Ovary (tissue), 7 donors: ENCODE measurements at regions not wholly inside any gene's neighbourhood (a gene's known extent, or its start where the extent isn't known, plus 50 kb on each side); places are given as distances from the start of the nearest gene placed in this dataset.

Experiments used
- DNase-seq, 5 donors: peaks; one replicate each; pipeline ENCODE4 v3.0.0-alpha.2; 2019 to 2020
- H3K27ac ChIP-seq, 2 donors: fragments of 200-600 bp; one replicate each; pipeline versions ENCODE4 v1.5.1 to v1.8.0; 2019 to 2022
- H3K27me3 ChIP-seq: fragments of 200-600 bp; one replicate; pipeline ENCODE4 v1.8.0; 2022
- H3K36me3 ChIP-seq: fragments of 200-600 bp; sonication (generic); one replicate; pipeline ENCODE4 v1.5.1; 2019
- H3K4me1 ChIP-seq: one replicate; pipeline ENCODE4 v1.8.1; 2013; ENCODE audit warnings: mild to moderate bottlenecking, moderate library complexity; ENCODE audit not compliant: insufficient read depth
- H3K4me3 ChIP-seq: fragments of 200-600 bp; sonication (generic); one replicate; pipeline ENCODE4 v1.5.1; 2017
- H3K9me3 ChIP-seq, 2 donors: fragments of 200-600 bp in 1 of 2; sonication (generic) in 1 of 2; one replicate each; pipeline versions ENCODE4 v1.5.1 to v1.8.1; 2013 to 2019; ENCODE audit warnings: mild to moderate bottlenecking in 1 of 2, moderate library complexity in 1 of 2
- CTCF ChIP-seq, 3 donors: fragments of 450-650 bp in 2 of 3; fragments of 200-600 bp in 1 of 3; IDR thresholded peaks; one replicate each; pipeline versions ENCODE4 v1.5.1 to v1.8.0; 2016 to 2022; ENCODE audit warnings: antibody characterized with exemption in 3 of 3, mild to moderate bottlenecking in 1 of 3
- EP300 ChIP-seq: sonication (generic); formaldehyde crosslinking; IDR thresholded peaks from one replicate; pipeline ENCODE4 v1.6.1; 2017; ENCODE audit warnings: antibody characterized with exemption
- POLR2A ChIP-seq: fragments of 450-650 bp; IDR thresholded peaks from one replicate; pipeline ENCODE4 v1.6.1; 2017; ENCODE audit warnings: antibody characterized with exemption, mild to moderate bottlenecking, moderate library complexity
- WGBS, 3 donors: extraction: QIAGEN DNeasy Blood & Tissue Kit in 1 of 3; methylation state at CpG; one replicate each; pipeline versions ENCODE4 v1.1.5 to v1.1.7; 2013 to 2017; 5-methylcytosine and 5-hydroxymethylcytosine counted together
- intact Hi-C, 4 donors: fragments of 100-400 bp; cut with DNase I; formaldehyde crosslinking; loops; one replicate each; pipeline versions ENCODE4 v1.11.0 to v1.15.1; 2022 to 2023
- donor health status: DM: no; HTN: no; CAD: no; lungs with moderate emphysema.
- donor health status: DM: no; HTN: no; CAD: no.
- donor health status: Bipolar disorder and iron deficiency.
- donor health status: DM: no; HTN: no; CAD: no.
- donor health status: DM: yes; HTN: yes; CAD: no.

GRCh38 chr15:29944925-29945324 is 122.7 kb upstream of the TJP1 start:
- Histone ChIP-seq H3K9me3 (no peaks in the 10 kb centered on the region), H3K27me3 (no peaks in the 10 kb centered on the region), H3K4me1 (no peaks in the 10 kb centered on the region), H3K4me3 (no peak overlapping the region), H3K36me3 (no peaks in the 10 kb centered on the region), H3K27ac (no peak overlapping the region)
- intact Hi-C loops: no loop called here
- 65 to 67% (median 66%) methylated on average over 2 of the region's 2 CpGs for WGBS, 3 donors
- no peak for DNase-seq
- no peak for TF ChIP-seq CTCF (IDR thresholded peaks at IDR 0.05)
- TF ChIP-seq POLR2A: no peak
- no peak for TF ChIP-seq EP300

- no peak overlapping the region for H3K27ac ChIP-seq
- TF ChIP-seq CTCF (IDR thresholded peaks at IDR 0.05): no peak
- TF ChIP-seq EP300: no peak
- TF ChIP-seq POLR2A: no peak
- H3K27me3 ChIP-seq: no peaks in the 10 kb centered on the region
- no peaks in the 10 kb centered on the region for H3K36me3 ChIP-seq
- no peak overlapping the region for H3K4me3 ChIP-seq
- 45 to 59% (median 58%) methylated on average over 7 of the region's 7 CpGs for WGBS, 3 donors
- H3K9me3 ChIP-seq: no peaks in the 10 kb centered on the region
- H3K4me1 ChIP-seq: no peaks in the 10 kb centered on the region
- no peak for DNase-seq
- intact Hi-C loops: no loop called here
Measured at GRCh38 chr15:29942548-29942947, 120.3 kb upstream of the TJP1 start.

- Histone ChIP-seq H3K4me3 (no peak overlapping the region), H3K9me3 (no peaks in the 10 kb centered on the region), H3K36me3 (no peaks in the 10 kb centered on the region), H3K27me3 (no peaks in the 10 kb centered on the region), H3K4me1 (no peaks in the 10 kb centered on the region), H3K27ac (no peak overlapping the region)
- intact Hi-C loops: no loop called here
- TF ChIP-seq EP300 (no peak), CTCF (IDR thresholded peaks at IDR 0.05) (no peak), POLR2A (no peak)
- 35 to 51% (median 40%) methylated on average over 3 of the region's 3 CpGs for WGBS, 3 donors
- DNase-seq: no peak
Measured at GRCh38 chr15:29942143-29942542, 119.9 kb upstream of the TJP1 start.

GRCh38 chr15:29939404-29939803 is 117.1 kb upstream of the TJP1 start:
- no peak overlapping the region for H3K4me3 ChIP-seq
- TF ChIP-seq CTCF (IDR thresholded peaks at IDR 0.05) (no peak), EP300 (no peak), POLR2A (no peak)
- H3K36me3 ChIP-seq: no peaks in the 10 kb centered on the region
- H3K9me3 ChIP-seq: no peaks in the 10 kb centered on the region
- intact Hi-C loops: no loop called here
- WGBS, 3 donors: 42 to 98% (median 87%) methylated on average over 1 of the region's 1 CpG
- no peak overlapping the region for H3K27ac ChIP-seq
- no peaks in the 10 kb centered on the region for H3K4me1 ChIP-seq
- no peak for DNase-seq
- no peaks in the 10 kb centered on the region for H3K27me3 ChIP-seq
